NB4 (cell line): ENCODE measurements at regions not wholly inside any gene's neighbourhood (a gene's known extent, or its start where the extent isn't known, plus 50 kb on each side); places are given as distances from the start of the nearest gene placed in this dataset.

Experiments
- CTCF ChIP-seq: IDR thresholded peaks from one replicate; pipeline ENCODE4 v1.5.1; 2012; ENCODE audit warnings: low read depth, low read length
- MYC ChIP-seq: IDR thresholded peaks from 2 replicates; pipeline ENCODE4 v1.6.1; 2011; ENCODE audit warnings: low read depth, low read length
- POLR2A ChIP-seq: IDR thresholded peaks from 2 replicates; pipeline ENCODE4 v1.6.1; 2011; ENCODE audit warnings: mild to moderate bottlenecking; ENCODE audit not compliant: insufficient read length; ENCODE audit errors: extremely low read depth
- TF ChIP-seq, protein P1 (sequence below): IDR thresholded peaks from 2 replicates; pipeline ENCODE4 v1.6.1; 2011; ENCODE audit warnings: low read depth, low read length

GRCh38 chr15:52893338-52893737 is 103.2 kb upstream of the ONECUT1 start:
- TF ChIP-seq CTCF (no peak), POLR2A (no peak), MYC (no peak)
- TF ChIP-seq, protein P1, sequence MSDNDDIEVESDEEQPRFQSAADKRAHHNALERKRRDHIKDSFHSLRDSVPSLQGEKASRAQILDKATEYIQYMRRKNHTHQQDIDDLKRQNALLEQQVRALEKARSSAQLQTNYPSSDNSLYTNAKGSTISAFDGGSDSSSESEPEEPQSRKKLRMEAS: no peak
